HuH-7.5 (cell line): ENCODE measurements at regions not wholly inside any gene's neighbourhood (a gene's known extent, or its start where the extent isn't known, plus 50 kb on each side); places are given as distances from the start of the nearest gene placed in this dataset.
"Not testable (repeated sequence)": the region's sequence is repeated elsewhere in the genome, so short reads cannot be mapped to it uniquely, and the experiment has no call there.

Experiments
- DNase-seq: peaks from one replicate; pipeline ENCODE4 v3.0.0; 2011; ENCODE audit warnings: low spot score

DNA sequence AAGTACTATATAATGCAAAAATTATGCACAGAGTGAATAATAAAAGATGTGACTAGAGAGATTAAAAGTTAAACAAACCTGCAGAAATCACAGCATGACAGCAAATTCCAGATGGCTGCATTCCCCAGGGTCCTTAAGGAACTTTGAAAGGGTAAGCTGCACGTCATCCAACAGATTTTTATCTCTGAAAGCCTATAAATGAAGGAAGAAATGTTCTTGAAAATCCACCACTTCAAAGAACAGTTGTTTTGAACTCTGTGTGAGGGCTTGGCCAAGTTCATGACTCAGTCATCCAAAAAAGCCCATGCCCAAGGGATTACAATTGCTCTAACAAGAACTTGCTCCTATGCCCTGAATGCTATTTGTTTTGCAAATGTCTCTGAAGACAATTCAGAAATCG lies 603.6 kb downstream of the PLOD2 start:
- no peak for DNase-seq

DNA sequence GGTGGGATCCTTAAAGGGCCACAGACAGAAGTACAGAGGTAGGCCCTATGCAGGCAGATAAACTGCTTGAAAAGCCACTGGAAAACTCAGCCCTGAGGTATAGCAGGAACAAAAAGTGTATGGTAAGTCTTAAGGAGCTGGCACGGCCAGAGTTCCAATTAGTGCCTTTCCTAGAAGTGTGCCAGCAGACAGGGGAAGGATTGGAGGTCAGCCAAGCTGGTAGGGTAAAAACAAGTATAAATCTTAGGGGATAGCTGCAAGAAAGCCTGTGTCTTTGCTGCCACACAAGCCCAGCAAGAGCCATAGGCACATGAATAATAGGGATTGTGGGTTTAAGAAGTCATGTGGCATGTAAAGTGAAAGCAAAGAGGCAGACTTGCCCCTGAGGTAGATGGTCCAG lies 582.5 kb downstream of the PLOD2 start:
- DNase-seq: no peak

DNA sequence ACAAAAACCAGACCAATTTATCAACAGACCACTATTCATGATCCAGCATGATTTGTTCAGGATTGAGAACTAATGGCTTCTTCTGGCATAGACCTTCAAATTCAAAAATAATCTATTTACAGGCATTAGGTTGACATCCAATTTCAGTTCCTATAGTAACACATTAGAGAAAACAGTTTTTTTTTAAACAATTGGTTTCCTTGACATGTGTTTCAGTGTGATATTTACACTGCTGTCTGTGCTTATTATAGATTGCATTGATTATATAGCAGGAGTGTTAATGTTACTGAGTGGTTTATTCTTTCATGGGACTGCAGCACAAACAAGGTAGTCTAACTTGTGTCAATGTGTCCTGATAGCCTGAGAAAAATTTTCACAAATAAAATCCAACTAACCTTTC lies 579.3 kb downstream of the PLOD2 start:
- no peak for DNase-seq

DNA sequence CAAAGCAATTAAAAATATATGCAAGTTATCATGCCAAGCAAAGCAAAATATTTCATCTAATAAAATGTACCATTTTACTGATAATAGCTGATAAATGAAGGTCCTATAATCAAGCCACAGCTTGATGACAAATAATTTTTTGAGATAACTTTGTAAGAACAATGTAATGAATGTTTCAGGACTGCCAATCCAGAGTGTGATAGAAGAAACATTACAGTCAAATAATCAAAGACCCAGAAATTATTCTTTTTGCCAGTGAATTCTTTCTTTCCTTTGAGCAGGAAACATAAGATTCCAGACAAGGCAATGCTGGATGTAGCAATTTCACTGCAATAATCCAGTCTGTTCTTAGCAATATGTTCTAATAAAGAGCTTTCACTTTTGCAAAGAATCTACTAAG lies 556.1 kb downstream of the PLOD2 start:
- DNase-seq: no peak

DNA sequence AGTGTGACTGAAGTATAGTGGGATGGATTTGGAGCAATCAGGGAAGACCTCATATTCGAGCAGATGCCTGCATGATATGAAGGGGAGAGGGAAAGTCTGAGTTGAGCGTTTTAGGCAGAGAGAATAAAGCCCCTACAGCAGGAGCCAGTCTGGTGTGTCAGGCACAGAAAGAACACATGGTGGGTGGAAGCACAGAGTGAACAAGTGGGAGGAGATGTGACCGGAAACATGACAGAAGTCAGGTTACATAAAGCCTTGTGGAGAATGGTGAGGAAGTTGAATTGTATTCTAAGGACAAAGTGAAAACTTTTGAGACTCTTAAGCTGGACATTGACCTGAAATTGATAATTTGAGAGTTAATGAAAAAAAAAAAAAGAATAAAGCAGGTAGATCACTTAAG lies 541.0 kb downstream of the PLOD2 start:
- no peak for DNase-seq

DNA sequence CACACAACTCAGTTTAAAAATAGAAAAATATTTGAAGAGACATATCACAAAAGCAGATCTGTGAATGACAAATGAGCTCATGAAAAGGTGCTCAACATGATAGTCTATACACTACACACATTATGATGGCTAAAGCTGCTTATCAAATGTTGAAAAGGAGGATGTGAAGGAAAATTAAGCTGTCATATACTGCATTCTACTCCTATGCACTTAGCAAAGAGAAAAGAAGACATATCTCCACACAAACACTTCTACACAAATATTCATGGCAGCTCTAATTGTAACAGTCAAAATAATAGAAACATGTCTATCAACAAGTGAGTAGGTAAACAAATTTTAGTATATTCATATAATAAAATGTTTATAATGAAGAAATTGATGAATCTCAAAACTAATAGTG lies 540.5 kb downstream of the PLOD2 start:
- DNase-seq: no peak

DNA sequence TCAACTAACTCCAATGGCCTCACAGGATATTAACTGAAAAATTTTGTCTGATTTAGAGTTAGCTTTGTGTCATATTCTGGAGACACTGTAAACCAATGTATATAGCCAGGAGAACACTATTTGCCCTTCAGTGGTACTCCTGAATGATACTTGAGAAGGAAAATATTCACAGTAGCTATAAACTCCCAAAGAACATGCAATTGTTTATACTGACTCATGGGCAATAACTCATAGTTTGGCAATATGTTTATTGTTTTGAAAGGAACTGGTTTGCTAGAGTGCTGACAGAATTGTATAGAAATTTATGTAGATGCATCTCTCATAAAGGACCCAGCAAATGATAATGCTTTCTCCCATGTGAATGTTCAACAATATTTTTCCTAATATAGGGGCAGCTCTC lies 537.6 kb downstream of the PLOD2 start:
- no peak for DNase-seq

DNA sequence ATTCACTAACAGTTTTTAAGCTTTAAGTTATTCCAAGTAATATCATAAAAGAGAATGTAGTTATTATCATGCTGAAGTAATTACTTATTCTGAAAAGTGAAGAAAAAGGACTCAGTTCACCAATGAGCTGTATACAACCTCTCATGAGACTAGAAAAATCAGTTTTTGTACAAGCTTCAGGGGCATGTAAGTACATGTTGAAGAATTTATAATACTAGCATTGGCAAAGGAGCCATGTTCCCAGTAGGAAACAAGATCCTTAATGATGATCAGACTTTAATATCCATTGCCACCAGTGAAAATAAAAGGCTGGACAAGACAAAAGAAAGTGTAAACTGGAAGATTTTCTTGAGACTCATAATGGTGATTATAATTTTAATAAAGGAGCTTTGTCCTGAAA lies 532.8 kb downstream of the PLOD2 start:
- no peak for DNase-seq

DNA sequence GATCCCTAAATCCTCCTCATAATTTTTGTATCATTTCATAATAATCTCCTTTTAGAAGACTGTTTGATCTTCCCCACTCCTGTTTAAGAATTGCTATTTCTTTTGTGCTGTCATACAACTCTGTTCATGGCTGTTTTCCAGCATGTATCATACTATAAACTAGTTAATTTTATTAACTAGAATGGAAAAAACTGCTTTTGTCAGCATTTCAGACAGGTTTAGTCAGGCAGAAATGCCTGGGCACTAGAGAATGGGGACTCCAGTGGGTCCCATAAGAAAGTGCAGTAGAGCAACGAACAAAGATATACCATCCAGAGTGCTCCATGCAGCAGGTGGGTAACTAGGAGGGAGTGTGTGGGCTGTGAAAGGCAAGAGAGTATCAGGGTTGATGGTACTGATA lies 523.9 kb downstream of the PLOD2 start:
- DNase-seq: no peak

DNA sequence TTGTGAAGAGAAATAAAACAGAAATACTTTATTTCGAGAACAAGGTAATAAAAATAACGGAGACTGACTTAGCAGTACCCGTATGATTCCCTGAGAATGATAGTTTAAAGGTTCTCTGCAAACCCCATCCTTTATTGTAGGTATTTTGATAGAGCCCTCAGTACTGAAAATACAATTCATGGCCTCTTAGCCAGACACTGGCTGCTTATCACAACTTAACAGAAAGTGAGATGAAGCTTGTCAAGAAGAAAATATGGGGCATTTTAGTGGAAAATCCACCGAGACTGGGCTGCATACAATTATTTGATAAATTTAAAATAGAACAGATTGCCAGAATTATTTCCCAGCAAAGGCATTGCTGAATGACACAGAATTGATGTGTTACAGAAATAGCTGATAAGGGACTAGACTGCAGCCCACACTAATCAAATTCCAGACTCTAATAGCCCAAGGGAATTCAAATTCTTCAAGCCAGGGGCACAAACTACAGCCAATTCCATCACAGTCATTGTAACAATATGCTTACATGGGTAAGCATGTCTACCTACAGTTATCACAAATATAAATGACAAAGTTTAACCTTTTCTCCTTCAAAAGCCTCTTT lies 521.9 kb downstream of the PLOD2 start:
- no peak for DNase-seq

DNA sequence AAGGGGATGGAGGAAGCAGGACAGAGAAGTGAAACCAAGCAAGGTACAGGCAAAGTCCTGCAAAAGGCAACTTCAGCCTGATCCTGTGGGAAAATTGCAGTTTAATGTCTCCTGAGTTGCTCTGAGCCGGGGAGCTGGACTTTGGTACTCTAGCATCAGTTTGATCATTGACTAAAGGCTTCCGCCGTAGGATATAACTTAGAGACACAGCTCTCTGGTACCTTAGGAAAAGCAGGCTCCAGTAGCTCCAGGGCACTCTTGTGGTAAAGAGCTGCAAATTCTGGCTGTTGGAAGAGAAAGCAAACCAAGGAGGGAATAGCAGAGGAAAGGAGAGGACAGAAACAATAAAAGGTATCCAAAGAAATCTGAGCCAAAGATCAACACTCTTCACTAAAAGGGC lies 521.1 kb downstream of the PLOD2 start:
- no peak for DNase-seq

DNA sequence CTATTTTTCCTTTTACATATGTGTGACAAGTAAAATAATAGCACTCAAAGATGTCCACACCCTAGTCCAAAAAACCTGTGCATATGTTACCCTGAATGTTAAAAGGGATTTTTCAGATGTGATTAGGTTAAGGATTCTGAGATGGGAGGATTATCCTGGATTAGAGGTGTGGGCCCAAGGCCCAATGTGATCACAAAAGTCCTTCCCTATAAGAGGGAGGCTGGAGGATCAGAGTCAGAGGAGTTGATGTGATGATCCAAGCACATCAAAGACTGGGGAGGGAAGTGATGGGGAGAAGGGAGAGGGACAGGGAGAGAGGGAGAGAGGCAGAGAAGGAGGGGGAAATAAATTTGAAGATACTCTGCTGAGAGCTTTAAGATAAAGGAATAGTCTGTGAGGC lies 512.6 kb downstream of the PLOD2 start:
- no peak for DNase-seq

DNA sequence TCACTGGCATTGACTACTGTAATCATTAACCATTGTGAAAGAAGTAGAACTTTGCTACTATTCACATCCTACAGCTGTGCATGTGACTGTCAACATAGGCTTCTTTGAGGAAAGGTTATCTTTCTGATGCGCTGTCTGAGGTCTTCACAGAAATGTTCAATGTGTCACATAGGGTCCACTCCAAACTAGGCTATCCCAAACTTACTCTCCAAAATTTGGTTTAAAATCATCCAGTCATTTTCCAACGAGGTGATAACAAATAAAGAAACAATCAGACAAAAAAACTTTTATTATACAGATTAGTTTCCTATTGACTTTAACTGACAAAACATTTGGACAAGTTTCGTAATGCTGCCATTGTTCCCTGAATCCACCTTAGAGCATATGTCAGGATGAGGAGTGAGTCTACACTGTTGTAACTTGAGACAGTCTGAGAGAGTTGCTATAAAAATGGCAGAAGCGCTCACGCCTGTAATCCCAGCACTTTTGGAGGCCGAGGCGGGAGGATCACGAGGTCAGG lies 511.6 kb downstream of the PLOD2 start:
- peak; percentile 19 for DNase-seq

DNA sequence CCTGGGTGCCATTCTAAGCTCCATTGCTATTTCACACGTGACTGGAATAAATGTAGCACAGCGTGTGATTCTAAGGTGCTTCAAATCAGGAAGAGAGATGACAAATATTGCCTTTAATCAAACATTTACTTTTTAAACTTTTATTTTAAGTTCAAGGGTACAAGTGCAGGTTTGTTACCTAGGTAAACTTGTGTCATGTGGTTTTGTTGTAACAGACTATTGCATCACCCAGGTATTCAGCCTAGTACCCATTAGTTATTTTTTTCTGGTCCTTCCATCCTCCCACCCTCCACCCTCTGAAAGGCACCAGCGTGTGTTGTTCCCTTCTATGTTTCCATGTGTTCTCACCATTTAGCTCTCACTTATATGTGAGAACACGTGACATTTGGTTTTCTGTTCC lies 510.8 kb downstream of the PLOD2 start:
- DNase-seq: no peak

DNA sequence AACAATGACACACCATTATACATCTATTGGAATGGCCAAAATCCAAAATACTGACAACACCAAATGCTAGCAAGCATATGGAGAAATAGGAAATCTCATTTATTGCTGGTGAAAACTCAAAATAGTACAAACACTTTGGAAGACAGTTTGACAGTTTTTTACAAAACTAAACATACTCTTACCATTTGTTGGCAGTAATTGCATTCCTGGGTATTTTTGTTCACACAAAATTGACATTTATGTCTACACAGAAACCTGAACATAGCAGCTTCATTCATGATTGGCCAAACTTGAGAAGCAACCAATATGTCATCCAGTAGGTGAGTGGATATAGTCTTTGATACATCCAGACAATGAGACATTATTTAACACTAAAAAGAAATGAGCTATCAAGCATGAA lies 489.9 kb downstream of the PLOD2 start:
- DNase-seq: no peak

DNA sequence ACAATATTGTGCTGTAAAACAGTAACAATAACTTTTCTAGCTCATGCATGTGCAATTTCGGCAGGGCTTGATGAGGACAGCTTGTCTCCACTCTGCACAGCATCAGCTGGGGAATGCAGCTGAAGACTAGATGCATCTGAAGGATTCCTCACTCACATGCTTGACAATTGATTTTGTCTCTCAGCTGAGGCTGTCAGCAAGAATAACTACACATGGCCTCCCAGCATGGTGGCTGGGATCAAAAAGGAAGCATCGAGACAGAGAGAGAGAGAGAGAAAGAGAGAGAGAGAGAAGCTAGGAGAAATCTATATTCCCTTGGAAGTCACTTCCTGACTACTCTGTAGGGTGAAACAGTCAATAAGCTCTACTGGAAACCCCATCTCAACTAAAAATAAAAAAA lies 487.1 kb downstream of the PLOD2 start:
- no peak for DNase-seq

DNA sequence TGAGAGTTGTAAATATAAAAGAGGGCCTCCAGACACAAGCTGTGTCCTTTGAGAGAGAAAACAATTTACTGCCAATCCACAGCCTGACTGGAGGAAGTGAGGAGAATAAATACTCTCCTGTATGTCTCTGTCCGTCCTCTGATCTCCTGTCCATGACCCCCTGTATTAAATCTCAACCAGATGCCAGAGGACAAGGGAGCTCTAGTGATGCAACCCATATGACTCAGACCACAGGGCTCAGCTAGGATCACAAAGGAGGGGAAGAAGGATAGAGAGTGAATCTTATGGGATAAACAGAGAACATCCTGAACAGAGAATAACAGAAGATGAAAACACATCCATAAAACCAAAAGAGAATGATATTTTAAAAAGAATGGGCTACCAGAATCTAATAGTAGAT lies 482.6 kb downstream of the PLOD2 start:
- no peak for DNase-seq

DNA sequence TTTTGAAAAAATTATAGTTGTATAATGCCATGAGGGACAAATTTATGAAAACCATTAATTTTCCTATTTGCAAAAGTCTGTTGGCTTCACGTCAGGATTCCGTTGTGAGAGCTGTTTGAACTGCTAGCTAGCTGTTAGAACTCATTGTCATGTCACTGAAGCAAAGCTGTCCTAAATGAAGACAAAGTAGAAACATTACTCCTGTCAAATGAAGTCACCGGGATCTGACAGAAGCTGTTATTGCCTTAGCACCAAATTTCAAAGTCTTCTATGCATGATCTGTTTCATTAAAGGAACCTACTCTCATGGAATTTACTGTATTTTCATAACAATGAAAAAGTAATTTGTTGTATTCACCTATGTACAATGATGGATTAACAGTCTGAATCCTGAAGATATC lies 479.8 kb downstream of the PLOD2 start:
- DNase-seq: no peak

DNA sequence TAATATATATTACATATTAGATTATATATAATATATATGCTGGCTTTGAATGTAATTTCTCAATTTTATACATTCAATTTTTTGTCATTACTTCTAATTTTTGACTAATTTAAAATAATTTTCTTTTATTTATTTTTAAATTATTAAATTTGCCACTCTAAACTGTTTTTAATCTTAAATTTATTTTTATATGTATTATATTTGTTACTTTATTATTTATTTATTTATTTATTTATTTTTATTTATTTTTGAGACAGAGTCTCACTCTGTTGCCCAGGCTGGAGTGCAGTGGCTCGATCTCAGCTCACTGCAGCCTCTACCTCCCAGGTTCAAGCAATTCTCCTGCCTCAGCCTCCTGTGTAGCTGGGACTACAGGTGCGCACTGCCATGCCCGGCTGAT lies 473.0 kb downstream of the PLOD2 start:
- DNase-seq: not testable (repeated sequence)

DNA sequence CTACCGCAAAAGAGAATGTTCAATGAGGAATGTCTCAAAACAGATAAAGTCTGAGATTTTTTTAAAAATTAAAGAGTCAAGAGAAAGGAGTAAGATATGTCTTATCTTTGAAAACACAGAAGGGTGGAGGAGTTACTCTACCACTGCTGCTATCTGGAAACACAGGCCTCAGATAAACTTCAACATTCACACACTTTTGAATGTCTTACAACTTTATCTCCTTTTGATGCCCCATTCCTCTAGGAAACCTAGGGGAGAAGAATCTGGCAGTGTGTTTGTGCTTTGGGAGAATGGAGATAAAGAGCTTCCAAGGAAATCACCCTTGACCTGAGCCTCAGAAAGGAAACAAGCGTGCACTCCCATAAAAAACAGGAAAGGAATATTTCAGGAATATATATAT lies 468.2 kb downstream of the PLOD2 start:
- DNase-seq: no peak

DNA sequence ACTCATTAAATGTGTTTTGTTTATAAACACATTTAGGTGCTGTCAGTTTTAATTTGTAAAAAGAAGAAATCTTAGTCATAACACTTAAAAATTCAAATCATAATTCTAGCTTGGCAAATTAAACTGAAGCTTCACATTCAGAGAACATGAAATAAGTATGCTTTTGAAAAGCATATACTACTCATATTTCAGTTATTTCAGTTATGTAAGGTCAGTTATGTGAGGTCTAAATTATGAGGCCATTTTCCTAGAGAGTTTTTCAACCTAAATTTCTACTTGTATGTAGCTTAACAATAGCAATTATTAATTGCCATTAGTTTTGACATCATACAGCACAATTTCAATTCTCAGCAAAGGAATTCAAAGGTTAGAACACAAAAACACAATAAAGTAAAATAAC lies 465.0 kb downstream of the PLOD2 start:
- no peak for DNase-seq

DNA sequence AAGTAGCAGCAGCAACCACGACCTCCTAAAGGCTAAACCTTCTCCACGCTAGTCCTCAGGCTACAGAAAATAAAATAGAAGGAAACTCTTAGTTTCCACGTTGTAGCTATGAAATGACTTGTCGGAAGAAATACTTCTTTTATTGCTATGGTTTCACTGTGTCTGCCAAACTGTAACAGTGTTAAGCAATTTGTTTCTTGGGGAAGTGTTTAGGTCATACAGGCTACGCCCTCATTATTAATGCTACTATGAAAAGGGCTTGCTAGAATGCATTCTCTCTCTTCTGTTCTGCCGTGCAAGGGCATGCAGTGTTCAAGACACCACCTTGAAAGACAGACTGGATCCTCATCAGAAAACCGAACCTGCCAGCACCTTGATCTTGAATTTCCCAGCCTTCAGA lies 462.7 kb downstream of the PLOD2 start:
- DNase-seq: no peak

DNA sequence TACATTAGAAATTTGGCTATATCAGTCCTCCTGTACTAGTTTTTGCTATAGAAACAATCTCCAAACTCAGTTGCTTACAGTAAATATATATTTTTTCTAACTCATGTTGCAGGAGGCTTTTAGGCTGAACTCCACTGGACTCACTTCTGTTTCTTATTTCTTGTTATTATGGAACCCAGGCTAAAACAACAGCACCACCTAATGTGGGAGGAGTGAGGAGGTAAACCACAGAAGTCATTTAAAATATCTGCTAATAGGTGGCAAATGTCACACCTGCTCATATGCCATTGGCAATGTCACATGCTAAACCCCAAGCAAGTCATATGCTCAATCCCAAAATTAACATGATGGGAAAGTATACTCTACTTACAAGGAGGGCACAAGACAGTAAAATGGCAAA lies 462.2 kb downstream of the PLOD2 start:
- no peak for DNase-seq

DNA sequence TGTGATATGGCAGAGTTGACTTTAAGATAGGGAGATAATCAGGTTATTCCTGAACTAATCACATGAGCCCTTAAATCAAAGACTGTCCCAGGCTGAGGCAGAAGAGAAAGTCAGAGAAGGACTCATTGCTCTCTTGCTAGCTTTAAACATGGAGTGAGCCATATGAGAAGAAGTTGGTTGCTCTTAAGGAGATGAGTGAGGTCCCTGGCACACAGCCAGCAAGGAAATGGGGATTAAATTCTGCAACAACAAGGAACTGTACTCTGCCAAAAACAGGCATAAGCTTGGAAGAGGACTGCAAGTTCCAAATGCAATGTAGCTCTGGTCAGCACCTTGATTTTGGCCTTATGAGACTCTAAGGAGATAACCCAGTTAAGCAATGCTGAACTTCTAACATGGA lies 457.0 kb downstream of the PLOD2 start:
- DNase-seq: no peak

DNA sequence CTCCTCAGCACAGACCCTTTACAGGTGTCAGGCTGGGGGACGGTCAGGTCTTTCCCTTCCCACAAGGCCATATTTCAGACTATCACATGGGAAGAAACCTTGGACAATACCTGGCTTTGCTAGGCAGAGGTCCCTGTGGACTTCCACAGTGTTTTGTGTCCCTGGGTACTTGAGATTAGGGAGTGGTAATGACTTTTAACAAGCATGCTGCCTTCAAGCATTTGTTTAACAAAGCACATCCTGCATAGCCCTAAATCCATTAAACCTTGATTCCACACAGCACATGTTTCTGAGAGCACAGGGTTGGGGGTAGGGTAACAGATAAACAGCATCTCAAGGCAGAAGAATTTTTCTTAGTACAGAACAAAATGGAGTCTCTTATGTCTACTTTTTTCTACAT lies 451.2 kb downstream of the PLOD2 start:
- not testable (repeated sequence) for DNase-seq
